ENCODE measurements at regions not wholly inside any gene's neighbourhood (a gene's known extent, or its start where the extent isn't known, plus 50 kb on each side); places are given as distances from the start of the nearest gene placed in this dataset.

- peak overlapping the region; percentile 59 for H3K4me3 ChIP-seq (ENCODE audit: low read depth, low read length)
- peak; percentile 42 for DNase-seq (ENCODE audit: low read depth)
- no peak for TF ChIP-seq CTCF (IDR thresholded peaks at IDR 0.05; ENCODE audit: insufficient read depth, low read length)
Measured at GRCh38 chr21:16196001-16196400, 466.2 kb downstream of the USP25 start.

- DNase-seq (ENCODE audit: low read depth): no peak
- H3K4me3 ChIP-seq (ENCODE audit: low read depth, low read length): no peak overlapping the region
- TF ChIP-seq CTCF (IDR thresholded peaks at IDR 0.05; ENCODE audit: insufficient read depth, low read length): no peak
Measured at GRCh38 chr21:16198546-16198945, 468.8 kb downstream of the USP25 start.

- no peak overlapping the region for H3K4me3 ChIP-seq (ENCODE audit: low read depth, low read length)
- no peak for DNase-seq (ENCODE audit: low read depth)
- no peak for TF ChIP-seq CTCF (IDR thresholded peaks at IDR 0.05; ENCODE audit: insufficient read depth, low read length)
Measured at GRCh38 chr21:16199539-16199938, 469.8 kb downstream of the USP25 start.

- H3K4me3 ChIP-seq (ENCODE audit: low read depth, low read length): no peak overlapping the region
- TF ChIP-seq CTCF (IDR thresholded peaks at IDR 0.05; ENCODE audit: insufficient read depth, low read length): no peak
- no peak for DNase-seq (ENCODE audit: low read depth)
Measured at GRCh38 chr21:16201718-16202117, 471.9 kb downstream of the USP25 start.

- no peak overlapping the region for H3K4me3 ChIP-seq (ENCODE audit: low read depth, low read length)
- no peak for TF ChIP-seq CTCF (IDR thresholded peaks at IDR 0.05; ENCODE audit: insufficient read depth, low read length)
- DNase-seq (ENCODE audit: low read depth): no peak
Measured at GRCh38 chr21:16205527-16205926, 475.7 kb downstream of the USP25 start.

- no peak overlapping the region for H3K4me3 ChIP-seq (ENCODE audit: low read depth, low read length)
- TF ChIP-seq CTCF (IDR thresholded peaks at IDR 0.05; ENCODE audit: insufficient read depth, low read length): no peak
- peak; percentile 35 for DNase-seq (ENCODE audit: low read depth)
Measured at GRCh38 chr21:16211339-16212303, 481.8 kb downstream of the USP25 start.
